Eye (tissue), 1 donor: ENCODE measurements at regions not wholly inside any gene's neighbourhood (a gene's known extent, or its start where the extent isn't known, plus 50 kb on each side); places are given as distances from the start of the nearest gene placed in this dataset.
A peak's percentile ranks its signal among the peaks of the same experiment; 100 is the strongest.
"Not testable (repeated sequence)": the region's sequence is repeated elsewhere in the genome, so short reads cannot be mapped to it uniquely, and the experiment has no call there.

Source experiments
- DNase-seq: peaks from one replicate; pipeline ENCODE4 v3.0.0-alpha.2; 2015

DNA sequence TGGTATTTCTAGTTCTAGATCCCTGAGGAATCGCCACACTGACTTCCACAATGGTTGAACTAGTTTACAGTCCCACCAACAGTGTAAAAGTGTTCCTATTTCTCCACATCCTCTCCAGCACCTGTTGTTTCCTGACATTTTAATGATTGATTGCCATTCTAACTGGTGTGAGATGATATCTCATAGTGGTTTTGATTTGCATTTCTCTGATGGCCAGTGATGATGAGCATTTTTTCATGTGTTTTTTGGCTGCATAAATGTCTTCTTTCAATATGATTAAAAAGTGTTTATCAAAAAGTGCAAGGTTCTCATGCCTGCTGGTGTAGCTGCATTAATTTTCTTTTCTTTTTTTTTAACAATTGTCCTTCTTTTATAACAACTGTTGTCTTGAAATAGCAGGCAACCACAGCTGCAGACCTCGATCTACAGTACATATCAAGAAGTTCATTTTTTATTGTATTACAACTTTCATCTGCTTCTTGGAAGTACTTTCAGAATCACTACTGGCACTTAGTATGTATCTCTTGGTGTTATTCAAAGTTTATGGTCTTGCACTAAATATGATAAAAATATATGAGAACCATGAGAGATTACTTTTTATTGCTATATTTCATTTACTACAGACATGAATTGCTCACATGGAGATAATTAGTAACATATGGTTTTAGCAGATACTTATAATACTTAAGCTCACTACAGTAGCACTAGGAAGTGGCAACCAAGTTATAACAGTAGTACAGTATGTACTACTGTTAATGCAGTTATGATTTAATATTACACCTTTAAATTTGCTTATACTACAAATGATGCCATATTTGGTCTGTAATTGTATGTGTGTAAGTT is 358.0 kb downstream of the ETV1 start:
- not testable (repeated sequence) for DNase-seq

DNA sequence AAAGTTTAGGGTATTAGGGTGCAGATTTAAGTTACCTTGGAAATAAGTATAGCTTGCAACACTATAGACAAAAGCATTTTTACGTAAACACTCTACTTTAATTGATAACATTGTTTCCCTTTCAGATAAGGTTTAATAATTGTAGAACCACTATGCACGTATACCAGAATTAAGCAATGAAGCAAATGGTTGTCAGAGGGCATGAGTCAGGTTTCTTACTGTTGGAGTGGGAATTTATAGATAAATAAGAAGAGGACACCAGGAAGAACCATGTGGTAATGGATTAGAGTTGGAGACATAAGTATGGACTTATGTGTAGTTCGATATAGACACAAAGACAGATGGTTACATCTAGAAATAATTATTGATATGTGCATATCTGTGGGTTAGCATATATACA is 355.6 kb downstream of the ETV1 start:
- DNase-seq = no peak

DNA sequence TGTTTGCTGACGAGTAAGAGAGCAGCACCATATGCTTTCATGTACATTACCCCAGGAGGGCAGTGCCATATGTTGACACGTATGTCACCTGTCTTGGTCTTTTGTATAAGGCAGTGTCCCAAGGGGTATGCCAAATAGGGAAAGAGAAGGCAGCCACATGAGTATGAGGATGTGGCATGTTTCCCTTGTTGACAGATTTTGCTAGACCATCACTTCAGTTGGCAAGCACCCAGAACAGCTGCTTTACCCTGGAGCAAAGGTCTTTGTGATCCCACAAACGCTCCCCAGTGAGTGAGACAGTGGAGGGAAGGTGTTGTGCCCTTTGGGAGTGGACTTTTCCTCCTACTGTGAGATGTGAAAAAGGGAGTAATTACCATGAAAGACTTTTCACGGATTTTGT is 350.1 kb downstream of the ETV1 start:
- peak; percentile 1 for DNase-seq

DNA sequence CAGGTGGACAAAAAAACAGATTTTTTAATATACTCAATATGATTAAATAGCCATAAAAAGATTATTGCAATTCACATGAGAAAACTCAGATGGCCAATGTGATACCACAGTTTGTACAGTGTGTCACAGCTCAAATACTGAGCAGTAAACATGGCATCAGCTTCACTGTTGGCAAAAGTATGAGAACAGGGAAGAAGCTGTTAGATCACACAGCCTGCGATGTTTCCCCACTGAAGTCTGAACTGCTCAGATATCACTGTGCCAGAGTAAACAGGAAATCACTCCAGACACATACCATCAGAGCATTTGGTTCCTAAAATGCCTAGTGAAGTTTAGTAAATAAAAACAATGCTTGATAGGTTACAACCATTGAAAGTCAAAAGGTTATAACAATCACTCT is 347.8 kb downstream of the ETV1 start:
- no peak for DNase-seq

DNA sequence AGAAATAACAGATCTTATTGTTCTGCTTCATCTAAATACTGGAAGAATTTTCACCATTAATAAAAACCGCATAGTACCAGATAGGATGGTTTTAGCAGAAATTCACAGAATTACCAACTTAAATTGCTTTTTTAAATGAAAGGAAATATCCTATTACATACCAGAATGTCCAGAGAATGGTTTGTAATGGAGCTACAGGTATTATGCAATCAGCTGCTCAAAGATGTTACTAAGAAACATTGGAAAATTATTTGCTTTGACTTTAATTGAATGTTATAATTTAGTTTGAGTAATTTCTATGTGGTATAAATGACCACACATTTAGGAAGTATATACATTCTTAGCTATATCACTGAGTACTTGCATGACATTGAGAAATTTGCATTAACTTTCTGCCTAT is 338.3 kb downstream of the ETV1 start:
- DNase-seq = no peak

DNA sequence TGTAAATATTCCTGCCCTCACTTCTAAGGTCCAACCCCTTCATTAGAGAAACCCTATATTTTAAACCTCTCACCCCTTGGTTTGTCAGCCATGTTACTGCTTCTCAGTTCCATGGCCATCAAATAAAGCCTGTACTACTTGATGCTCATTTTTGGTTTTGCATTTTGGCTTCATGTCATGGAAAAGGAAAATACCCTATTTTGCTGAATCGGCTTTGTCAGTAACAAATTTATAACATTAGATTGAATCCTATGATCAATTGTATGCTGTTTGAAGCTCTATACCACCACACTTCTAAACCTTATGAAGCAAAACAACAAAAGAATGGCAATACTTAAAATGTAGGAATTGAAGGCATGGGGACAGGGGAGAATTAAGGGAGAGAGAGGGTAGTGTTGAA is 333.1 kb downstream of the ETV1 start:
- DNase-seq = no peak

DNA sequence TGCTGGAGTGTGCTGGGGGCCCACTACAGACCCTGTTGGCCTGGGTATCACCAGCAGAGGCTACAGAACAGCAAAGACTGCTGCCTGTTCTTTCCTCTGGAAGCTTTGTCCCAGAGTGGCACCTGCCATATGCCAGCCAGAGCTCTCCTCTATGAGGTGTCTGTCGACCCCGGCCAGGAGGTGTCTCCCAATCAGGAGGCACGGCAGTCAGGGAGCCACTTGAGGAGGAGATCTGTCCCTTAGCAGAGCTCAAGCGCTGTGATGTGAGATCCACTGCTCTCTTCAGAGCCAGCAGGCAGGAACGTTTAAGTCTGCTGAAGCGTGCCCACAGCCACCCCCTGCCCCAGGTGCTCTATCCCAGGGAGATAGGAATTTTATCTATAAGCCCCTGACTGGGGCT is 316.2 kb downstream of the ETV1 start:
- DNase-seq = no peak

DNA sequence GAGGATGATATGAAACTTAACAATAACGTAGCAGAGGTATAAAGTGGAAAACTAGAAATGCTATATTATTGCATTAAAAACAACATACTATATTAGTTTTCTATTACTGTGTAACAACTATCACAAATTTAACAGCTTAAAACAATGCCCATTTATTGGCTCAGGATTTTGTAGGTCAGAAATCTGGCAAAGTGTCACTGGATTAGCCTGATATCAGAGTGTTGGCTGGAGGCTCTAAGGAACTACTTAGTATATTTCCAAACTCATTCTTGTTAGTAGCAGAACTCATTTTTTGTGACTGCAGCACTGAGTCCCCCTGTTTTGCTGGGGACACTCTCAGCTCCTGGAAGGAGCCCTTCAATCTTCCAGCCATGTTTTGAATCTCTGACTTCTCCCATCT is 306.8 kb downstream of the ETV1 start:
- no peak for DNase-seq

DNA sequence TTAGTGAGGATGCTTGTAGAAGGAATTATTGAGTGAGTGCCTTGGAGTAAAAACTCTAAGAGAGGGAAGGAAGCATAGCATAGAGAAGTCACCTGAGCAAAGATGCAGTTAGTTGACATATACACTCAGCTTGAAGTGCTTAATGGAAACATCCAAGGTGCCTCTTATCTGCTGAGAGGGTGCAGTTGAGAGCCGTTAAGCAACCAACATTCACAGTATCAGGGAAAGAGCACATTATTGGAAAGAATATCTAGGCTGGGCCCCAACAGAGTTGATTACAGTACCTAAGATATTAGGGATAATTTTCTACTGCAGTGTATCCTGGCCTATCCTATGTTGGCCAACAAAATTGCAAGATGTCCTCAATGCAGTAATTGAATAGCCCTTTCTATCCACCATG is 302.0 kb downstream of the ETV1 start:
- no peak for DNase-seq

DNA sequence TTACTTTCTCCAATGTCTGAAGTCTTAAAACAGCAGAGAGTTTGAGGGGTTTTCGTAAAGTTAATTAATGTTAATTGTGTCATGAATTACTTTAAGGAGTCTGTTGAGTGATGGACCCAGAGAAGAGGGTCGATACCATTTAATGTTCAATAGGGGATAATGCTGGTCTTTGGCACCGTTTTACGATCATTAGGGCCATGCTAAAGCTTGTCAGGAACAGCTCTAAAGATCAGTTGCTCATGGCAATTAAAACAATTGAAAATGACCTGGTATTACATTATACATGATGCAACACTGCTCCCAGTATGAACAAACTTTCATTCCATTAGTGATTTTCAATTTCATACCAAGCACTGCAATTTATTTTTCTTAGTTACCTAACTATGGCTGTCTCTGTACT is 296.9 kb downstream of the ETV1 start:
- DNase-seq = no peak

DNA sequence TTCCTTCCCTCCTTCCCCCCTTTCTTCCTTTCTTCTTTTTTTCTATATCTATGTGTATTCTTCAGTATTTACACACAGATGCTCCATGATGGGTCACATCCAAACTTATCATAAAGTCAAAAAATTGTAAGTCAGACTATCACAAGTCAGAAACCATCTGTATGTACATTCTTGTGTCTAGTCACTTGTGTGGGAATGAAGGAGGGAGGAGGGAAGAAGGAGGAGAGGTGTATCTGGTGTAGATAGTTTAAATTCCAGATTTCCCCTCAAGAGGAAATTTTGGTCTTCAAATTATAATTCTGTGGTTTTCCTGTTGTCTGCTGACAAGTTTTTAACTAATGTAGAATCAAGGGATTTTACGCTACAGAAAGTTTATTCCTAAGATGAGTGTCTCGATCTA is 287.2 kb downstream of the ETV1 start:
- DNase-seq = no peak

DNA sequence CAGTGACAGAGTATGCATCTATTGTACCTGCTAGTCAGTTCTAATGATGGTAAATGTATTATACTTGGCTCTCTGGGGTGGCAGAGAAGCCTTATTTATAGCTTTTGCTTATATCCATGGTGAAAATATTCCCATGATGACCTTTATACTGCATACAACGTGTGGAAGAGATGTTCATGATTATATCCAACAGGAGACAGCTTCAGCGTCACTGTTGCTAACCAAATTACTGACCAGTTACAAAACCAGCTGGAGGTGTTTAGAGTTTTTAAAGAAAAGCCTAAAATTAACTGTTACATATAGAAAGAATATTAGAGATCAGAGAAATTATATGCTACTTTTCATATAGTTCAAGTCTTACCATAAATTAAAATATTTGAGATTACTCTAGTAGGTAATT is 280.8 kb downstream of the ETV1 start:
- no peak for DNase-seq

DNA sequence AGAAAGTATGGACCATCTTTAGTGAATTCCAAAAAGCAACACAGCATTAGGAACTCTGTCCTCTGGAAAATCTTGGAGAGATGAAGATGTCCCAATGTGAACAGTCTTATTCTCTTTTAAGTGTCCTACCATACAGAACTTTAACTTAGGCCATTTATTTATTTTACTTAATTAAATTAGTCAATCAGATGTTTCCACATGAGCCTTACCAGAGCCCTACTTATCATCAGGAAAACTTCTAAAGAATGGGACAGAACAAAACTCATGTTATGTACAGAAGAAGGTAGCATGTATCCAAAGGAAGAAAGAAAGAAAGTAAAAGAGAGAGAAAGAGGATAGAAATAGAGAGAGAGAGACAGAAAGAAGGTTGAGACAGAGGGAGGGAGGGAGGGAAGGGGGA is 276.4 kb downstream of the ETV1 start:
- no peak for DNase-seq

DNA sequence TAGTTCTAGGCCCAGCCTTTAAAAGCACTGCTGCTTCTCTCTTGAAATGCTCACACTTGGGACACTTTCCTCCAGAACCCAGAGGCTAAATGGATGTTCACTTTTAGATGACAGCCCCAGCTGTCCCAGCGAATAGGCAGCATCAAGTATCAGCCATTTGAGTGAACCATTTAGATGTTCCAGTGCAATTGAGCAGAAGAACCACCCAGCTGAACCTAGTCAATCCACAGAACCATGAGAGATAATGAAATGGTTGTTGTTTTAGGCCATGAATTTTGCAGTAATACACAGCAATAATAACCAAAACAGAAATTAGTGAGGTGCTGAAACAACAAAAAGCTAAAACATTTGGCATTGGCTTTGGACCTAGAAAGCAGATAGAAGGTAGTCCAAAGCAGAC is 273.9 kb downstream of the ETV1 start:
- DNase-seq = no peak

DNA sequence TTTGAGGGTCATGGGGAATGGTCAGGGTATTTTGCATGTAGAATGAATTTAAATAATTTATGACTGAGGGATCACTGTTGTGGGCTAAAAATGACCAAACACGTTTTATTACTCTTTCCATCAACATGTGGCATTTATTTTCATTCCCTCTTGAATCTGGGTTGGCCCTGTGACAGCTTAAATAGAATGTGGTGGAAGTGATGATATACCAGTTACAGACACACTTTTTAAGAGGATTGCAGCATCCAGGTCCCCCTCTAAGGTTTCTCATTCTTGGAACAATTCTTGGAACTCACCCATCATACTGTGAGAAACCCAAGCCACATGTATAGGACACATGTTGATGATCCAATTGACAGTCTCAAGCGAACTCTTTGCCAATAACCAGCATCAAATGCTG is 272.4 kb downstream of the ETV1 start:
- DNase-seq = no peak

DNA sequence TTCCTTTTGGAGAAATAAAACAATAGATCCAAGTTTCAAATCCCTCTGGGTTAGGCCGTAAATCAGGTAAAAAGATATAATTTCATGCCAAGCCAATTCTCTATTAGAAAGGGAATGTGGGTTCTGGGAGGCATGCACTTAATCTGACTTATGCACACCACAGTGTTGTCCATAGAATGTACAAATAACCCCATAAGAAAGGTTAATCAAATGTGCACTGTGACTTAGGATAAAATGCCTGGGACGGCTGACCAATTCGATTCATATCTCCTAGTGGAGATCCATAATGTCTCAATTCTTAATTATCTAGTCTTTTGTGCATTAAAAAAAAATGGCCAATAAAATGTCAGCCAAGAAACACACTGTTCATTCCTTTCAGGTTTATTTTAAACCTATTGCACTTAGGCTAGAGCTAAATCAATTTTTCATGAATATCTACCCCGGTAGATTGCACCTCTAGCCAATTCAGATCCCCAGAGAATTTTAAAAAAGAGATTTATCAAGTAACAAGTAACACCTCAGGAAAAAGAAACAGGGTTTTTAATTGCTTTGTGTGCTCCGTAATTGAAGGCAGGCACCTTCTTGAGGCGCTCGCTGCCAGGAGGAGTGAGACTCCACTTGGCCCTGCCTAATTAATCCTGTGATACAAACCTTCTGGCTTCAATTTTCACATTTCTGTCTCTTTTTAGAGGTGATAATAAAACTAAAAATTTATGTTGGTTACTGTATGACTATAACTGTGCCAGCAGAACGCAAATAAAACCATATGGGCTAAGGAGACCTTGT is 265.1 kb downstream of the ETV1 start:
- no peak for DNase-seq

DNA sequence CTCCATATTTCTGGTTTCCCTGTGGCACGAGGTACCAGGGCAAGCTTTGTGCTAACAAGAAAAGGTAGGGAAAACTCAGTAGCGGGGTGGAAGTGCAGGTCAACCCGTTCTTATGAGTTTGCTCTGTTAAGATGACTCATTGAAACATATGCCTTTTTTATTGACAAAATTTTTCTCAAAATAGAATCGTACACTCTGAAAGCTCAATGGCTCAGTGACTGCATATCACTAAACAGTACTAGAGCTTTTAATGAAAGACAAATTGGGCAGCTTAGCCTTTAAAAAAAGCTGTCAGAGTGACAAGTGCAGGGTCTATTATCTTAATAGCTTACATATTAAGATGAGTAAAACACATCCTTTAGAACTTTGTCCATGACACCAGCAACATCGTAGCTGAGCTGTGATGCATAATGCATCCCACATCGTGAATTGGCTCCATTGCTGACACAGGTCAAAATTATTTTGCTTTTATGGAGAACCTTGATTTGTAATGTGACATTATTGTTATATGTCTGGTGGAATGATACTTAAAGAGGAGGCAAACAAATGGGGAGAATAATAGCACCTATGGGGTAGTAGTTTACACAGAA is 264.4 kb downstream of the ETV1 start:
- DNase-seq = no peak

DNA sequence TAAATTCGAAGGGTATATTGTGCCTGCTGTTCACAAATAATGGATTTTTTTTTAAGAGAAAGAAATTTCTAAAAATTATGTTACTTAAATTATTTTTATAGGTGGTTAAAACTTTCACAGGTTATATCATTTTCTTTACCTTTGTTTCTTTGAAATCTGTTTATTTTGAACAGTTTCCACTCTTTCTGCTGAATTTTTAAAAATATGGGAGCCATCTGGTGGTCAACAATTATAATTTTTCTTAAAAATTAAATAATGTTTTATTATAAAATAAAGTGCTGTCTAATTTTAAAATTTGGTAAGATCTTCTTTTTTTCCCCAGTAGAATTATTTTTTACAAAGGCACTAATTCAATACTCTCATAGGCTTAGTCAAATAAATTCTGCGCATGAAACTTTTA is 263.9 kb downstream of the ETV1 start:
- no peak for DNase-seq

DNA sequence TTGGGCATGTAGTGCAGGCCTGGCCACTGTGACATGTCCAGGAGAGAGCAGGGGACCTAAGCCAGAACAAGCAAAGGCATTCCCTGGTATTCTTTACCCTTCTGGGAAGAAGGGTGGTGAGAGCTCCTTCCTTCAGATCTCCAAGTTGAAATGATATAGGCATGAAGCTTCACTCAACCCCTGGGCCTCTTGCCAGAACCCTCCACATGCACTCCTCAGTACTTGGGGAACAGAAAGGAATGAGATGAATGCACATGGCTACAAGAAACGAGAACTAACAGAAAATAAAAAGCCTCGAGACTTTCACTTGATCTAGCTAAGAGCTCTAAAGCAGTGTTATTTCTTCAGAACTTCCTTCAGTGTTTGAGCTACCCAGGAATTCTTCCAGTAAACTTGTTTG is 262.2 kb downstream of the ETV1 start:
- no peak for DNase-seq

DNA sequence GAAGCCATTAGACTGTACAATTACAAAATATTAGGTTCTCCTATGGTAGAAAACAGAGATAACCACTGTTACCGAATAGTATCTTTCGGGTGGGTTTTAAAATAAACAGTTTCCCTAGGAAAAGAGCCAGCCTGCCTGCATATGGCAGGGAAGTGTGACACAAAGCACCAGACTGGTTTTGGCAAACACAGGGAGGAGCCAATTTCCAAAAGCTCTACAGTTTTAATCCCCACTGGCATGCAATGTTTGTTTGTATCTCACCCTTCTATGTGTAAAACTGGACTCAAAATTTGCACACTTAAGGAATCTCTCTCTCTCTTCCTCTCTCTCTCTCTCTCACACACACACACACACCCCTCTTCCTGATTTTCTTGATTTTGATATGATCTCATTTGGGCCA is 261.7 kb downstream of the ETV1 start:
- DNase-seq = no peak

DNA sequence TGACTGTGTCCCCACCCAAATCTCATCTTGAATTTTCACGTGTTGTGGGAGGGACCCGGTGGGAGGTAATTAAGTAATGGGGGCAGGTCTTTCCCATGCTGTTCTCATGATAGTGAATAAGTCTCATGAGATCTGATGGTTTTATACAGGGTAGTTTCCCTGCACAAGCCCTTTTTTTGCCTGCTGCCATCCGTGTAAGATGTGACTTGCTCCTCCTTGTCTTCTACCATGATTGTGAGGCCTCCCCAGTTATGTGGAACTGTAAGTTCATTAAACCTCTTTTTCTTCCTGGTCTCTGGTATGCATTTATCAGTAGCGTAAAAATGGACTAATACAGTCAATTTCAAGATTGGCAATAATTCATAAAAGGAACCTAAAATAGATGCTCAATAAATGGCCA is 261.0 kb downstream of the ETV1 start:
- not testable (repeated sequence) for DNase-seq

DNA sequence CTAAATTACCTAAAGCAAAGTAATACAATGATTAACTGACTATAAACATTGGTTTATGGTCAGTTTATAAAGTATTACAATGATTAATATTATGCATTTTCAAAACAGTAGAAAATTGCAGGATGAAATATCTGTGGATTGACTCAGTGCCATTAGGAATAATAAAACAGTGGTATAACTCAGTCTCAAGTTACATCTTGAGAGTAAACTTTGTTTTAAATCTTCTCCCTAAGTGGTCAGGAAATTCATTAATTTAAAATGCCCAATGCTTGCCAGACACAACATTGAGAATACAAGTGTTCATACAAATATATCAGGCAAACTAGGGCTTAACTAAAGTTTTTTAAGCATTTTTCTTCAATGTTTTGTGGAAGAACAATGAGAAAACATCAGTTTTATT is 257.8 kb downstream of the ETV1 start:
- no peak for DNase-seq

DNA sequence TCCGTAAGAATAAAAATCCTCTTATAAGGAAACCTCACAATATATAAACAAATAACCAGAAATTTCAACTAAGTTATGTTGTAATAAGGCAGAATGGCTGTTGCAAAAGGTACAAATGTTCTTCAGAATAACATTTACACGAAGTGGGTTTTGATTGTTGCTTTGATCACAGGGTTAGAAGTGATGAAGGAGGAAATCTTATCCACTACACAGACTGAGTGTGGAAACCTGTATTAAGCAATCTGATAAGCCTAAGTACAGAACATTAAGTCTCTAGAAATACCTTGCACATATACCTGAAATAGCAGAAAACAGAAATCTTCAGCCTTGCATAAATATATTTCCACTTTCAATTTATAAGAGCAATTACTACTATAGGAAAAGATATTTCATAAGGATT is 251.9 kb downstream of the ETV1 start:
- no peak for DNase-seq

DNA sequence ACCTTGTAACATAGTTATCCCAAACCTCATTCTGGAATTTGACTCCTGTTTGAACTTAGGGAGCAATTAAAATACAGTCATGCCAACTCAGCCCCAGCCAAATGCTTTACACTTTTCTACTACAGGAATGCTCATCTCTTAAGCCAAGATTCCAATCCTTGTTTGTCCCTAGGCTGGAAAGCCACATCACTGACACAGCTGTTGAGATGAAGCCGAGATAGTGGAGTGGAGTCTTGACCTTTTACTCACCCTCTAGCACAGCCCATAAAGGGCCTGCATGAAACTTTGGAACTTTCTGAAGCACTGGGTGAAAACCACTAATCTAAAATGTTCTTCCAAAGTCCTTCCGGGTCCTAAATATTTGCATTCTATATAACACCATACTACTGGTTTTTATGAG is 247.3 kb downstream of the ETV1 start:
- peak; percentile 18 for DNase-seq
